DND-41 (cell line): ENCODE measurements at regions not wholly inside any gene's neighbourhood (a gene's known extent, or its start where the extent isn't known, plus 50 kb on each side); places are given as distances from the start of the nearest gene placed in this dataset.

Source experiments
- ATAC-seq: fragments of 200-7000 bp; cut with Tn5 transposase; 3 replicates; pipeline ENCODE4 v1.9.1; 2021; ENCODE audit warnings: low read depth; ENCODE audit not compliant: insufficient read depth
- DNase-seq: peaks from one replicate; pipeline ENCODE4 v3.0.0-alpha.2; 2020
- H2AFZ ChIP-seq: 2 replicates; pipeline ENCODE4 v1.6.0; 2012; ENCODE audit warnings: low read depth, low read length
- H3K27ac ChIP-seq: 2 replicates; pipeline ENCODE4 v1.5.1; 2012; ENCODE audit warnings: low read length, inconsistent platforms
- H3K27me3 ChIP-seq: fragments of 200-600 bp; sonication (generic); 2 replicates; pipeline ENCODE4 v1.6.0; 2012; ENCODE audit warnings: low read length, mild to moderate bottlenecking, inconsistent platforms; ENCODE audit not compliant: insufficient read depth, poor library complexity
- H3K36me3 ChIP-seq: 2 replicates; pipeline ENCODE4 v1.5.1; 2012; ENCODE audit warnings: low read length, inconsistent platforms; ENCODE audit not compliant: insufficient read depth
- H3K4me1 ChIP-seq: 2 replicates; pipeline ENCODE4 v1.5.1; 2012; ENCODE audit warnings: mild to moderate bottlenecking, low read length; ENCODE audit not compliant: insufficient read depth
- H3K4me2 ChIP-seq: 2 replicates; pipeline ENCODE4 v1.6.0; 2012; ENCODE audit warnings: mild to moderate bottlenecking, moderate library complexity, low read length, inconsistent platforms; ENCODE audit not compliant: insufficient read depth
- H3K4me3 ChIP-seq, 2 experiments: fragments of 200-600 bp in 1 of 2; shearing (Covaris generic) in 1 of 2; 2 replicates each; pipeline ENCODE4 v1.5.1; 2012 to 2016; ENCODE audit warnings: inconsistent platforms in 2 of 2, low read length in 2 of 2, mild to moderate bottlenecking in 2 of 2, low read depth in 1 of 2, moderate library complexity in 1 of 2
- H3K79me2 ChIP-seq: 2 replicates; pipeline ENCODE4 v1.6.0; 2012; ENCODE audit warnings: low read length, inconsistent platforms; ENCODE audit not compliant: insufficient read depth
- H3K9ac ChIP-seq: 2 replicates; pipeline ENCODE4 v1.6.0; 2012; ENCODE audit warnings: low read depth, mild to moderate bottlenecking, inconsistent platforms, low read length, moderate library complexity
- H3K9me3 ChIP-seq: 2 replicates; pipeline ENCODE4 v1.5.1; 2012; ENCODE audit warnings: low read length, moderate library complexity, mild to moderate bottlenecking, inconsistent platforms; ENCODE audit not compliant: insufficient read depth, severe bottlenecking
- H4K20me1 ChIP-seq: 2 replicates; pipeline ENCODE4 v1.6.0; 2012; ENCODE audit warnings: low read length; ENCODE audit not compliant: insufficient read depth
- CTCF ChIP-seq: IDR thresholded peaks from 2 replicates; pipeline ENCODE4 v1.5.1; 2012; ENCODE audit warnings: borderline replicate concordance, low read length, moderate library complexity, mild to moderate bottlenecking; ENCODE audit not compliant: poor library complexity, severe bottlenecking; ENCODE audit errors: extremely low read depth
- EZH2 ChIP-seq: IDR thresholded peaks from 3 replicates; pipeline ENCODE4 v1.6.1; 2012; ENCODE audit warnings: borderline replicate concordance, low read depth, mild to moderate bottlenecking, moderate library complexity, low read length, inconsistent platforms; ENCODE audit not compliant: severe bottlenecking

DNA sequence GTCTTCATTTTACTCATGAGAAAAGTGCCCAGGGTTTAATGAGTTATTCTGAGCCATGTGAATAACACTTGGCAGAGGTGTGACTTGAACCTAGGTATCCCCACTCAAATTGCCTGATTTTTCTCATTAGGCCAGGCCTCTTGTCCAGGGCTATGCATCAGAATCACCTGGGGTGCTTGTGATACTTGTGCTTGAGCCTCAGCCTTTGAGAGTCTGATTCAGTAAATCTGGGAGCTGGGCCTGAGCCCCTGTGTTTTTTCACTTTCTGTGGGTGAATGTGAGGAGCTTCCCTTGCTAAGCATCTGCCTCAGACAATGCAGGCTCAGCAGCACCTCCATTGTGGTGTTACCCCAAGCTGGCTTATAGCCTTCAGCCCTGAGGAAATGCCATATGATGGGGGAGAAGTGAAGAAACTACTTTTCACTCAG, 127.1 kb downstream of the S1PR1 start:
- Histone ChIP-seq H3K4me3 (no peak overlapping the region), H3K27ac (peak overlapping the region; percentile 42), H2AFZ (no peak overlapping the region), H3K4me1 (peaks cover 4% of the 10 kb centered on the region), H3K79me2 (no peaks in the 10 kb centered on the region), H3K9me3 (peaks cover 2% of the 10 kb centered on the region), H3K9ac (no peak overlapping the region), H3K36me3 (no peaks in the 10 kb centered on the region), H3K27me3 (no peaks in the 10 kb centered on the region), H4K20me1 (no peaks in the 10 kb centered on the region), H3K4me2 (no peak overlapping the region)
- ATAC-seq (no peak), DNase-seq (no peak)
- TF ChIP-seq EZH2: no peak
- no peak for TF ChIP-seq CTCF

- no peaks in the 10 kb centered on the region for H3K9me3 ChIP-seq
- H3K27me3 ChIP-seq: no peaks in the 10 kb centered on the region
- no peaks in the 10 kb centered on the region for H4K20me1 ChIP-seq
- H3K36me3 ChIP-seq: no peaks in the 10 kb centered on the region
- no peak overlapping the region for H3K4me2 ChIP-seq
- no peak overlapping the region for H3K9ac ChIP-seq
- peaks cover 6% of the 10 kb centered on the region for H3K4me1 ChIP-seq
- H3K27ac ChIP-seq: peak overlapping the region; percentile 42; the same call in 1 of the 2 replicates
- H3K79me2 ChIP-seq: no peaks in the 10 kb centered on the region
- no peak overlapping the region for H3K4me3 ChIP-seq
- H2AFZ ChIP-seq: peak overlapping the region; percentile 43; the same call in 1 of the 2 replicates
- ATAC-seq (no peak), DNase-seq (no peak)
- TF ChIP-seq CTCF (no peak), EZH2 (no peak)
Measured at GRCh38 chr1:101364370-101365120, 127.7 kb downstream of the S1PR1 start.

DNA sequence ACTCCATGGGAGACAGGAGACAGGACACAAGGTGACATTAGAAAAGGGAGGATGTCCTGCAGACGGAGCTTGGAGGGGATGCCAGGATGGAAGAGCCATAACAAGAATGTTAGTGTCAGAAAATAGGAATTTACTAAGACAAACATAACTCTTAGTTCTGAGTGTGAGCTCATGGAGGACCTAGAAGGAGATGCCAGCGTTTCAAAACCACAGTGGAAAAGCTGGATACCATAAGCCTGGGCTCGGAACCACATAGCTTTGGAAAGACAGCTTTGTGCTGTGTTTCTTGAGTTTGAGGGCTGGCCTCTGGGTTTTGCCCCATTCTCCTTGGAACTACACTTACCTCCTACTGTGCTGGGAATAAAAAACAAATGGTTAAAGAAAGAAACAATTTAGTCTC, 128.4 kb downstream of the S1PR1 start:
- TF ChIP-seq CTCF (no peak), EZH2 (no peak)
- Histone ChIP-seq H3K9ac (no peak overlapping the region), H3K79me2 (no peaks in the 10 kb centered on the region), H3K4me1 (peaks cover 13% of the 10 kb centered on the region), H3K36me3 (no peaks in the 10 kb centered on the region), H3K4me2 (no peak overlapping the region), H2AFZ (peak overlapping the region; percentile 43; the same call in 1 of the 2 replicates), H3K27ac (peak overlapping the region; percentile 33; the same call in 1 of the 2 replicates), H4K20me1 (no peaks in the 10 kb centered on the region), H3K4me3 (no peak overlapping the region), H3K27me3 (no peaks in the 10 kb centered on the region), H3K9me3 (no peaks in the 10 kb centered on the region)
- DNase-seq: no peak
- no peak for ATAC-seq
